ENCODE measurements at regions not wholly inside any gene's neighbourhood (a gene's known extent, or its start where the extent isn't known, plus 50 kb on each side); places are given as distances from the start of the nearest gene placed in this dataset.

DNA sequence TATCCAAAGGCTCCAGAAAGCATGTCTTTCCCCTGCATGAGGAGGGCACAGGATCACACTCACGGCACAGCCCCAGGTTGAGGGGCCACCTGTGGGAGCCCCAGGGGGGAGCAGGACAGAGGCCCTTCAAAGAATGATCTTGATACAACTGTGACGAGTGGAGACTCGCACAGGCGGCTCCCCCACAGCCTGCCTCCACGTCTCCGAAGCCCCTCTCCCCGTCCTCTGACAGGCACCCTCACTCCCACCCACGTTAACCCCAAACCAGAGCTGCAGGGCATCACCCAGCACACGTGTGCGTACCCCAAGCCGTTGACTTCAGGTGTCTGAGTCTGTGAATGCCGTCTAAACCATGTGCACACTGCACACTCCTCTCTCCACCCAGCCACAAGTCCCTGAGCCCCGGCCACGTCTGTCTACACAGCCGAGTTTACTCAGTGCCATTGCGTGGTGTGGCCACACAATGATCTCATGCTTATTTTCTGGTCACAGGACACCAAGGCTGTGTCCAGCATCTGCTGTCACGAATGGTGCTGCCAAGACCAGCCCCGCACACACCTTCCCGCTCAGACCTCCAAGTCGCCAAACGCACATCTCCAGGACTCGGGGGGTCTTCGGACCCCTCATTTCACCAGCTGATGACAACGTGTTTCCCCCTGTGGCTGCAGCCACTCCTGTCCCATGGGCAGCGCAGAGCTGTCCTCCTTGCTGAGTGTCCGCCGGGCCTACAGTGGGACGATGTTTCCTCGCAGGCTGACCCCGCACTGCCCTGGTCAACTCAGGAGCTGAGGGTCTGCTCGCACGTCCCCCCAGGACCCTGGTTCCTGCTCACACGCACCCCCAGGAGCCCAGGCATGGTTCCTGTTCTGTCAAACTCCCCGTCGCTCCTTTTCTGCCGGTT lies 251.2 kb downstream of the BRD1 start:
- no peaks in the 10 kb centered on the region for H3K9me2 ChIP-seq (replicated peaks; ENCODE audit: control insufficient read depth, low read length)
- H3K9me3 ChIP-seq (ENCODE audit: control insufficient read depth, insufficient read depth, low read length), result peaks cover 10% of the 10 kb centered on the region
- no peaks in the 10 kb centered on the region for H3K4me1 ChIP-seq (ENCODE audit: control insufficient read depth, low read length)
- no peak overlapping the region for H3K4me3 ChIP-seq (ENCODE audit: low read length)
- no peaks in the 10 kb centered on the region for H3K79me2 ChIP-seq (ENCODE audit: control insufficient read depth, low read length)
- TF ChIP-seq EZH2phosphoT487 (IDR thresholded peaks at IDR 0.05; ENCODE audit: borderline replicate concordance, low read length), result no peak
- TF ChIP-seq, protein P1, sequence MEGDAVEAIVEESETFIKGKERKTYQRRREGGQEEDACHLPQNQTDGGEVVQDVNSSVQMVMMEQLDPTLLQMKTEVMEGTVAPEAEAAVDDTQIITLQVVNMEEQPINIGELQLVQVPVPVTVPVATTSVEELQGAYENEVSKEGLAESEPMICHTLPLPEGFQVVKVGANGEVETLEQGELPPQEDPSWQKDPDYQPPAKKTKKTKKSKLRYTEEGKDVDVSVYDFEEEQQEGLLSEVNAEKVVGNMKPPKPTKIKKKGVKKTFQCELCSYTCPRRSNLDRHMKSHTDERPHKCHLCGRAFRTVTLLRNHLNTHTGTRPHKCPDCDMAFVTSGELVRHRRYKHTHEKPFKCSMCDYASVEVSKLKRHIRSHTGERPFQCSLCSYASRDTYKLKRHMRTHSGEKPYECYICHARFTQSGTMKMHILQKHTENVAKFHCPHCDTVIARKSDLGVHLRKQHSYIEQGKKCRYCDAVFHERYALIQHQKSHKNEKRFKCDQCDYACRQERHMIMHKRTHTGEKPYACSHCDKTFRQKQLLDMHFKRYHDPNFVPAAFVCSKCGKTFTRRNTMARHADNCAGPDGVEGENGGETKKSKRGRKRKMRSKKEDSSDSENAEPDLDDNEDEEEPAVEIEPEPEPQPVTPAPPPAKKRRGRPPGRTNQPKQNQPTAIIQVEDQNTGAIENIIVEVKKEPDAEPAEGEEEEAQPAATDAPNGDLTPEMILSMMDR (IDR thresholded peaks at IDR 0.05; ENCODE audit: low read depth, low read length, poor library complexity, severe bottlenecking), result no peak
- H4K20me1 ChIP-seq (ENCODE audit: control insufficient read depth, insufficient read depth, low read depth, low read length), result no peaks in the 10 kb centered on the region
- no peaks in the 10 kb centered on the region for H3K27me3 ChIP-seq (ENCODE audit: control insufficient read depth, low read length)
- H3F3A ChIP-seq (ENCODE audit: control insufficient read depth, insufficient read depth), result no peaks in the 10 kb centered on the region
- H3K27ac ChIP-seq (ENCODE audit: low read depth, low read length), result no peak overlapping the region
- no peaks in the 10 kb centered on the region for H3K36me3 ChIP-seq (ENCODE audit: control insufficient read depth, low read length)
- H3K4me2 ChIP-seq (ENCODE audit: low read length), result no peak overlapping the region

DNA sequence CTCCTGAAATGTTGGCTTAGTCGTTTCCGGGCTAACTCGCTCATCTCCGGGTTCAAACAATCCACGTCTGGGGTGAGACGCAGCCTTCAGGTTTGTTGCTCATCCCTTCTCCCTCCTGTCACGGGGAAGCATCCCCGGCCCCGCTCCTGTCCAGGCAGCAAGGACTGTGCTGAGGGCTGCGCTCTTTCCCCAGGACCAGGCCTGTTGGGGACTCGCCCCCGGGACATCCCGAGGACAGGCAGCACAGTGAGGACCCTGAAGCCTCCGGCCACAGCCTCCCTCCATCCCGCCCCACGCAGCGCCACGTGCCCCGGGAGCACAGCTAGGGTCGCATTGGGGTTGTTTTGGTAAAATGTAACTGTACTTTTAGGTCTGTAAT lies 252.0 kb downstream of the BRD1 start:
- Histone ChIP-seq H3K9me2 (replicated peaks; ENCODE audit: control insufficient read depth, low read length) (no peaks in the 10 kb centered on the region), H3K27me3 (ENCODE audit: control insufficient read depth, low read length) (no peaks in the 10 kb centered on the region), H3K4me3 (ENCODE audit: low read length) (no peak overlapping the region), H4K20me1 (ENCODE audit: control insufficient read depth, insufficient read depth, low read depth, low read length) (no peaks in the 10 kb centered on the region), H3K9me3 (ENCODE audit: control insufficient read depth, insufficient read depth, low read length) (peaks cover 7% of the 10 kb centered on the region), H3K27ac (ENCODE audit: low read depth, low read length) (no peak overlapping the region), H3F3A (ENCODE audit: control insufficient read depth, insufficient read depth) (no peaks in the 10 kb centered on the region), H3K4me2 (ENCODE audit: low read length) (no peak overlapping the region), H3K36me3 (ENCODE audit: control insufficient read depth, low read length) (no peaks in the 10 kb centered on the region), H3K79me2 (ENCODE audit: control insufficient read depth, low read length) (no peaks in the 10 kb centered on the region), H3K4me1 (ENCODE audit: control insufficient read depth, low read length) (no peaks in the 10 kb centered on the region)
- TF ChIP-seq EZH2phosphoT487 (IDR thresholded peaks at IDR 0.05; ENCODE audit: borderline replicate concordance, low read length), result no peak
- TF ChIP-seq, protein P1 (IDR thresholded peaks at IDR 0.05; ENCODE audit: low read depth, low read length, poor library complexity, severe bottlenecking), result no peak

DNA sequence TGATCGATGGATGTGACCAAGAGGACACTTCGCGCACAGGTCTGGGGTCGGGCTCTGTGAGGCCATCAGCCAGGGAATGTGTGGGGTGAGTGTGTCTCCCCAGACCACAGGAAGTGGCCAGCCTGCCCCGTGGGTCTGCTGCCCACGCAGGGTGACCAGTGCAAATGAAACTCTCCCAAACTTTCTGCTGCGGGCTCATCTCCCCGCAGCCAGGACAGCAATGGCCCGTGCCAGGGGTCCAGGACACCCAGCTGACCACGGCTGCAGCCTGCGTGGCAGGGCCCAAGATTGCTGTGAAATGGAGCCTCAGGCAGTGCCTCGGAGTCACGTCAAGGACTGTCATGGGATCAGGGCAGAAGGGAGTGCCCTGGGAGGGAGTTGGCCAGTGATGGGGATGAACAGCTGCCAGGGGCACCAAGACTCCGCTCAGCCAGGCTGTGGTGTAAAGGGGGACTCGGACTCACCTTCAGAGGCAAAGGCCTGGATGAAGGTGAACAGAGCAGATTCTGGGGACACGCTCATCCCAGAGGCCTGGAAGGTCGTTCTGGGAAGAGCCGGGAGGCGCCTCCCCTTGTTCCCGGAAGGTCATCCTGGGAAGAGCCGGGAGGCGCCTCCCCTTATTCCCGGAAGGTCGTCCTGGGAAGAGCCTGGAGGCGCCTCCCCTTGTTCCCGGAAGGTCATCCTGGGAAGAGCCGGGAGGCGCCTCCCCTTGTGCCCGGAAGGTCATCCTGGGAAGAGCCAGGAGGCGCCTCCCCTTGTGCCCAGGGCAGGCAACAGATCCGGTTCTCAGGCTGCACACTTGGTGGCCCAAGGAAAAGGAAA lies 252.6 kb downstream of the BRD1 start:
- no peak overlapping the region for H3K4me3 ChIP-seq (ENCODE audit: low read length)
- no peaks in the 10 kb centered on the region for H4K20me1 ChIP-seq (ENCODE audit: control insufficient read depth, insufficient read depth, low read depth, low read length)
- H3F3A ChIP-seq (ENCODE audit: control insufficient read depth, insufficient read depth), result no peaks in the 10 kb centered on the region
- no peak overlapping the region for H3K27ac ChIP-seq (ENCODE audit: low read depth, low read length)
- H3K27me3 ChIP-seq (ENCODE audit: control insufficient read depth, low read length), result no peaks in the 10 kb centered on the region
- peaks cover 1% of the 10 kb centered on the region for H3K9me3 ChIP-seq (ENCODE audit: control insufficient read depth, insufficient read depth, low read length)
- no peak overlapping the region for H3K4me2 ChIP-seq (ENCODE audit: low read length)
- H3K9me2 ChIP-seq (replicated peaks; ENCODE audit: control insufficient read depth, low read length), result no peaks in the 10 kb centered on the region
- no peaks in the 10 kb centered on the region for H3K4me1 ChIP-seq (ENCODE audit: control insufficient read depth, low read length)
- H3K36me3 ChIP-seq (ENCODE audit: control insufficient read depth, low read length), result no peaks in the 10 kb centered on the region
- no peaks in the 10 kb centered on the region for H3K79me2 ChIP-seq (ENCODE audit: control insufficient read depth, low read length)
- TF ChIP-seq, protein P1 (IDR thresholded peaks at IDR 0.05; ENCODE audit: low read depth, low read length, poor library complexity, severe bottlenecking), result no peak
- TF ChIP-seq EZH2phosphoT487 (IDR thresholded peaks at IDR 0.05; ENCODE audit: borderline replicate concordance, low read length), result no peak
